ENCODE measurements at regions not wholly inside any gene's neighbourhood (a gene's known extent, or its start where the extent isn't known, plus 50 kb on each side); places are given as distances from the start of the nearest gene placed in this dataset.
"Not testable (repeated sequence)": the region's sequence is repeated elsewhere in the genome, so short reads cannot be mapped to it uniquely, and the experiment has no call there.

GRCh38 chr21:25188677-25189079 lies 418.6 kb downstream of the MRPL39 start:
- TF ChIP-seq CTCF (IDR thresholded peaks at IDR 0.05; ENCODE audit: poor library complexity, severe bottlenecking), result no peak
- H3K27me3 ChIP-seq (ENCODE audit: insufficient read depth, poor library complexity, severe bottlenecking), result peaks cover 18% of the 10 kb centered on the region
- H3K4me1 ChIP-seq (ENCODE audit: insufficient read depth, poor library complexity, severe bottlenecking), result no peaks in the 10 kb centered on the region
- no peaks in the 10 kb centered on the region for H3K36me3 ChIP-seq (ENCODE audit: low read depth)
- ATAC-seq (ENCODE audit: low read depth) (no peak), DNase-seq (ENCODE audit: low spot score) (no peak)
- H3K9me3 ChIP-seq (ENCODE audit: severe bottlenecking), result no peaks in the 10 kb centered on the region
- no peak overlapping the region for H3K27ac ChIP-seq (ENCODE audit: poor library complexity, severe bottlenecking)
- no peak overlapping the region for H3K4me3 ChIP-seq (ENCODE audit: severe bottlenecking)

- ATAC-seq (ENCODE audit: low read depth) (no peak), DNase-seq (ENCODE audit: low spot score) (no peak)
- H3K4me1 ChIP-seq (ENCODE audit: insufficient read depth, poor library complexity, severe bottlenecking), result no peaks in the 10 kb centered on the region
- peaks cover 7% of the 10 kb centered on the region for H3K27me3 ChIP-seq (ENCODE audit: insufficient read depth, poor library complexity, severe bottlenecking)
- no peak overlapping the region for H3K27ac ChIP-seq (ENCODE audit: poor library complexity, severe bottlenecking)
- no peak for TF ChIP-seq CTCF (IDR thresholded peaks at IDR 0.05; ENCODE audit: poor library complexity, severe bottlenecking)
- no peak overlapping the region for H3K4me3 ChIP-seq (ENCODE audit: severe bottlenecking)
- H3K36me3 ChIP-seq (ENCODE audit: low read depth), result no peaks in the 10 kb centered on the region
- H3K9me3 ChIP-seq (ENCODE audit: severe bottlenecking), result no peaks in the 10 kb centered on the region
Measured at GRCh38 chr21:25186273-25186672, 421.0 kb downstream of the MRPL39 start.

- Histone ChIP-seq H3K27me3 (ENCODE audit: insufficient read depth, poor library complexity, severe bottlenecking) (no peaks in the 10 kb centered on the region), H3K27ac (ENCODE audit: poor library complexity, severe bottlenecking) (no peak overlapping the region), H3K4me1 (ENCODE audit: insufficient read depth, poor library complexity, severe bottlenecking) (no peaks in the 10 kb centered on the region), H3K4me3 (ENCODE audit: severe bottlenecking) (no peak overlapping the region), H3K9me3 (ENCODE audit: severe bottlenecking) (no peaks in the 10 kb centered on the region), H3K36me3 (ENCODE audit: low read depth) (no peaks in the 10 kb centered on the region)
- no peak for TF ChIP-seq CTCF (IDR thresholded peaks at IDR 0.05; ENCODE audit: poor library complexity, severe bottlenecking)
- ATAC-seq (ENCODE audit: low read depth) (no peak), DNase-seq (ENCODE audit: low spot score) (no peak)
Measured at GRCh38 chr21:25183577-25183976, 423.7 kb downstream of the MRPL39 start.

DNA sequence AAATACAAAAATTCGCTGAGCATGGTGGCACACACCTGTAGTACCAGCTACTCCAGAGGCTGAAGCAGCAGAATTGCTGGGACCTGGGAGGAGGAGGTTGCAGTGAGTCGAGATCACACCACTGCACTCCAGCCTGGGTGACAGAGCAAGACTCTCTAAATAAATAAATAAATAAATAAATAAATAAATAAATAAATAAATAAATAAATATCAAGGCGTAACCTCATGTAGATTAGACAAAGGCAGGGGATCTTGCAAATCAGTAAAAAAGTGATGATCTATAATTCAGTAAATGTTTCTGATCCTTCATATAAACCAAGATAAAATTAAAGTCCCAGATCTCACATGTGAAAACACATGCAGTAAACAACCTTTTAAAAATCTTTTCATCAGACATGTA lies 425.6 kb downstream of the MRPL39 start:
- H3K9me3 ChIP-seq (ENCODE audit: severe bottlenecking); H3K4me3 ChIP-seq (ENCODE audit: severe bottlenecking); H3K4me1 ChIP-seq (ENCODE audit: insufficient read depth, poor library complexity, severe bottlenecking); H3K36me3 ChIP-seq (ENCODE audit: low read depth); H3K27ac ChIP-seq (ENCODE audit: poor library complexity, severe bottlenecking); H3K27me3 ChIP-seq (ENCODE audit: insufficient read depth, poor library complexity, severe bottlenecking); ATAC-seq (ENCODE audit: low read depth); DNase-seq (ENCODE audit: low spot score): not testable (repeated sequence)

DNA sequence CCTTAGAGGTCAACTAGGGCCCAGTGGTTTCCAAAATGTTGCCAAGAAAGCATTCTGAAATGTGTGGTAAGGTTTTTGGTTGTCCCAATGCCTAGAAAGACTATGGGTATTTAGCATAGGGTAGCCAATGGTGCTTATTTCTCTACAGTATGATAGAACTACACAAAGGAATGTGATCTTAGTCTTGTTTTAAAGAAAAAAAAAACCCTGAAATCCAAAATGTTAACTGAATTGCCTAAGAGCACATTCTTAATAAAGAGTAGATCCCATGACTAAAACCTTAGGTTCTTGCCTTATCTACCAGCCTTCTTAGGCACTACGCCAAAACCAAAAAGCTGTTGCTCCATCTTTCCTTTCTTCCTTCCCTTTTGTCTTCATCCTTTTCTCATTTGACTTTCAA lies 428.2 kb downstream of the MRPL39 start:
- no peak for TF ChIP-seq CTCF (IDR thresholded peaks at IDR 0.05; ENCODE audit: poor library complexity, severe bottlenecking)
- no peaks in the 10 kb centered on the region for H3K36me3 ChIP-seq (ENCODE audit: low read depth)
- H3K27ac ChIP-seq (ENCODE audit: poor library complexity, severe bottlenecking), result no peak overlapping the region
- no peak overlapping the region for H3K4me3 ChIP-seq (ENCODE audit: severe bottlenecking)
- ATAC-seq (ENCODE audit: low read depth) (no peak), DNase-seq (ENCODE audit: low spot score) (no peak)
- H3K27me3 ChIP-seq (ENCODE audit: insufficient read depth, poor library complexity, severe bottlenecking), result no peaks in the 10 kb centered on the region
- no peaks in the 10 kb centered on the region for H3K9me3 ChIP-seq (ENCODE audit: severe bottlenecking)
- no peaks in the 10 kb centered on the region for H3K4me1 ChIP-seq (ENCODE audit: insufficient read depth, poor library complexity, severe bottlenecking)

Data from RWPE2 (cell line).